Nephron (organoid): ENCODE measurements at regions not wholly inside any gene's neighbourhood (a gene's known extent, or its start where the extent isn't known, plus 50 kb on each side); places are given as distances from the start of the nearest gene placed in this dataset.

Source experiments
- H3K27ac Mint-ChIP-seq, 3 experiments: 2 replicates each; pipeline ENCODE4 v1.8.0; 2020; ENCODE audit warnings: mixed read lengths in 3 of 3, mild to moderate bottlenecking in 2 of 3, moderate library complexity in 1 of 3
- H3K27me3 Mint-ChIP-seq: 2 replicates; pipeline ENCODE4 v1.8.0; 2021; ENCODE audit warnings: low read depth, mild to moderate bottlenecking, moderate library complexity, mixed read lengths
- H3K36me3 Mint-ChIP-seq: 2 replicates; pipeline ENCODE4 v1.8.0; 2020; ENCODE audit warnings: low read depth, mixed read lengths
- H3K4me1 Mint-ChIP-seq: 2 replicates; pipeline ENCODE4 v1.8.0; 2020; ENCODE audit warnings: mixed read lengths
- H3K4me3 Mint-ChIP-seq, 3 experiments: 2 replicates each; pipeline ENCODE4 v1.8.0; 2020; ENCODE audit warnings: mild to moderate bottlenecking in 3 of 3, mixed read lengths in 3 of 3, moderate library complexity in 2 of 3
- H3K9me3 Mint-ChIP-seq: 2 replicates; pipeline ENCODE4 v1.8.0; 2020; ENCODE audit warnings: mixed read lengths
- CTCF ChIP-seq, 3 experiments: fragments of 200-600 bp; sonication (generic); IDR thresholded peaks; one replicate each; pipeline ENCODE4 v1.5.0; 2021; ENCODE audit warnings: antibody characterized with exemption in 3 of 3; ENCODE audit not compliant: unreplicated experiment in 3 of 3

GRCh38 chr13:23512762-23513395, 57.3 kb upstream of the TNFRSF19 start:
- H3K27me3 Mint-ChIP-seq = peaks cover 5% of the 10 kb centered on the region
- H3K9me3 Mint-ChIP-seq = no peaks in the 10 kb centered on the region
- H3K4me3 Mint-ChIP-seq = no peak overlapping the region

GRCh38 chr13:23513455-23513854, 56.8 kb upstream of the TNFRSF19 start:
- H3K36me3 Mint-ChIP-seq = no peaks in the 10 kb centered on the region
- peaks cover 58% of the 10 kb centered on the region for H3K4me1 Mint-ChIP-seq
- no peak for TF ChIP-seq CTCF (IDR thresholded peaks at IDR 0.05; ENCODE audit: unreplicated experiment in 3 of 3)
- H3K9me3 Mint-ChIP-seq = no peaks in the 10 kb centered on the region
- H3K27ac Mint-ChIP-seq = peak overlapping the region; percentile 10 to 72 (median 28)
- H3K4me3 Mint-ChIP-seq = peak overlapping the region in 1 of 3 experiments; percentile 3
- peaks cover 5% of the 10 kb centered on the region for H3K27me3 Mint-ChIP-seq

More at GRCh38 chr13:23512762-23513395, 57.3 kb upstream of the TNFRSF19 start:
- Mint-ChIP-seq H3K36me3 (no peaks in the 10 kb centered on the region), H3K27ac (peak overlapping the region in 1 of 3 experiments; percentile 28), H3K4me1 (peaks cover 54% of the 10 kb centered on the region)
- TF ChIP-seq CTCF (IDR thresholded peaks at IDR 0.05; ENCODE audit: unreplicated experiment in 3 of 3) = peak in 2 of 3 experiments; percentile 8 to 16

- no peak overlapping the region for H3K4me3 Mint-ChIP-seq
- no peak overlapping the region for H3K27ac Mint-ChIP-seq
- no peaks in the 10 kb centered on the region for H3K9me3 Mint-ChIP-seq
- peaks cover 5% of the 10 kb centered on the region for H3K27me3 Mint-ChIP-seq
- no peaks in the 10 kb centered on the region for H3K36me3 Mint-ChIP-seq
- H3K4me1 Mint-ChIP-seq = peaks cover 63% of the 10 kb centered on the region
- TF ChIP-seq CTCF (IDR thresholded peaks at IDR 0.05; ENCODE audit: unreplicated experiment in 3 of 3) = no peak
These were observed 56.1 kb upstream of the TNFRSF19 start for GRCh38 chr13:23514076-23514475.

- TF ChIP-seq CTCF (IDR thresholded peaks at IDR 0.05; ENCODE audit: unreplicated experiment in 3 of 3) = no peak
- no peaks in the 10 kb centered on the region for H3K36me3 Mint-ChIP-seq
- H3K9me3 Mint-ChIP-seq = no peaks in the 10 kb centered on the region
- no peak overlapping the region for H3K4me3 Mint-ChIP-seq
- H3K4me1 Mint-ChIP-seq = peaks cover 71% of the 10 kb centered on the region
- H3K27ac Mint-ChIP-seq = no peak overlapping the region
- H3K27me3 Mint-ChIP-seq = peaks cover 5% of the 10 kb centered on the region
These were observed 55.1 kb upstream of the TNFRSF19 start for GRCh38 chr13:23515116-23515515.

- TF ChIP-seq CTCF (IDR thresholded peaks at IDR 0.05; ENCODE audit: unreplicated experiment in 3 of 3) = no peak
- H3K36me3 Mint-ChIP-seq = no peaks in the 10 kb centered on the region
- H3K27me3 Mint-ChIP-seq = peaks cover 5% of the 10 kb centered on the region
- peaks cover 66% of the 10 kb centered on the region for H3K4me1 Mint-ChIP-seq
- H3K4me3 Mint-ChIP-seq = no peak overlapping the region
- H3K27ac Mint-ChIP-seq = no peak overlapping the region
- H3K9me3 Mint-ChIP-seq = no peaks in the 10 kb centered on the region
These were observed 54.0 kb upstream of the TNFRSF19 start for GRCh38 chr13:23516190-23516589.

GRCh38 chr13:23516702-23517101, 53.5 kb upstream of the TNFRSF19 start:
- no peaks in the 10 kb centered on the region for H3K9me3 Mint-ChIP-seq

More at GRCh38 chr13:23516702-23517101, 53.5 kb upstream of the TNFRSF19 start:
- Mint-ChIP-seq H3K27me3 (peaks cover 5% of the 10 kb centered on the region), H3K27ac (no peak overlapping the region), H3K4me3 (no peak overlapping the region), H3K36me3 (no peaks in the 10 kb centered on the region), H3K4me1 (peaks cover 62% of the 10 kb centered on the region)
- no peak for TF ChIP-seq CTCF (IDR thresholded peaks at IDR 0.05; ENCODE audit: unreplicated experiment in 3 of 3)
